Fibroblast of lung (primary cell): ENCODE measurements at regions not wholly inside any gene's neighbourhood (a gene's known extent, or its start where the extent isn't known, plus 50 kb on each side); places are given as distances from the start of the nearest gene placed in this dataset.

Source experiments
- CTCF ChIP-seq, 2 donors: IDR thresholded peaks in 1 of 2; conservative IDR thresholded peaks in 1 of 2; 1 replicate in 1 of 2; 2 replicates in 1 of 2; pipeline ENCODE4 v1.5.1; 2011 to 2012; ENCODE audit warnings: low read length in 2 of 2, control low read depth in 1 of 2, inconsistent platforms in 1 of 2, low read depth in 1 of 2, mild to moderate bottlenecking in 1 of 2
- EZH2 ChIP-seq: IDR thresholded peaks from 2 replicates; pipeline ENCODE4 v1.5.1; 2012; ENCODE audit warnings: low read length, control low read depth, mild to moderate bottlenecking; ENCODE audit errors: missing control alignments

DNA sequence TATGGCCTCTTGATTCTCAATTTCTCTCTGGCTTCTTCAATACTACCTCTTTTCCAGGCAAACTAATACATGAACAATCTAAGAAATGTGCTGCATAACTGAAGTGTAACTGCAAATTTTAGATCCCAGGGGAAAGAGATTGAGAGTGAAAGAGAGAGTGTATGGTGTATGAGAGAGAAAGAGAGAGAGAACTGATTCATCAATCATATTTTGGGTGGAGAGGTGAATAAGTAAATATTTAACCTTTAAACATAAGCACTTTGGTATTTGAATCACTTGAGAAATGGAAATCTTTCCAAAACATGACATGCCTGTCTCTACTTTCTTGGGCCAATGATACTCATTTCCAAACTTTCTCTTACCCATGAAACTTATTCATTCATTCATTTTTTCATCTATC is 147.2 kb upstream of the DIPK2B start:
- TF ChIP-seq CTCF (conservative IDR thresholded peaks at IDR 0.05 in 1 of 2, IDR thresholded peaks at IDR 0.05 in 1 of 2; ENCODE audit: low read depth in 1 of 2, low read length in 2 of 2) (no peak), EZH2 (no peak)
